ENCODE measurements at regions not wholly inside any gene's neighbourhood (a gene's known extent, or its start where the extent isn't known, plus 50 kb on each side); places are given as distances from the start of the nearest gene placed in this dataset.
"Not testable (repeated sequence)": the region's sequence is repeated elsewhere in the genome, so short reads cannot be mapped to it uniquely, and the experiment has no call there.

DNA sequence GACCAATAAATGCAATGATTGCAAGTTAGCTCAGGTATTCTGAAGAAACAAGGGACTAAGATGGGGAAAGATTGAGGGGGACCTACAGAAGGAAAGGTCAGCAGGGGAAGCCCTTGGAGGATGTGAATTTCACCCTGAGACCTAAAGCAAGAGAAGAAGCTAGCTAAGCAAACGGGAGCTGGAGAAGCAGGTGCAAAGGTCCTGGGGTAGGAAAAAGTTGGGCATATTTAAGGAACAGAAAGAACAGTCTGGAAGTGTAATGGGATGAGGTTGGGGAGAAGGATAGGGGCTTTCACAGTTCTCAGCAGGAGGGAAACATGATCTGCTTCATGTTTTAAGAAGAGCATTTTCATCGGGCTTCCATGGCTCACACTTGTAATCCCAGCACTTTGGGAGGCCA, 89.7 kb upstream of the SLC45A1 start:
- POLR2A ChIA-PET: interaction anchor here (0.6 kb wide), 1 partner anchor 138 kb away, joined by 3 read pairs; no protein-coding TSS in a partner anchor

DNA sequence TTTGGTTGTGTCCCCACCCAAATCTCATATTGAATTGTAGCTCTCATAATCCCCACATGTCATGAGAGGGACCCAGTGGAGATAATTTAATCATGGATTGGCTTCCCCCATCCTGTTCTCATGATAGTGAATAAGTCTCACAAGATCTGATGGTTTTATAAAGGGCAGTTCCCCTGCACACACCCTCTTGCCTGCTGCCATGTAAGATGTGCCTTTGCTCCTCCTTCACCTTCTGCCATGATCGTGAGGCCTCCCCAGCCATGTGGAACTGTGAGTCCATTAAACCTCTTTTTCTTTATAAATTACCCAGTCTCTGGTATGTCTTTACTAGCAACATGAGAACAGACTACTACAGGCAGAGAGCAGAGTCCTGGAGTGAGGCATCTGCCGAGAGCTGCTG, 90.2 kb upstream of the SLC45A1 start:
- not testable (repeated sequence) for H3K4me3 ChIP-seq (ENCODE audit: low read depth, low read length); H3K36me3 ChIP-seq (ENCODE audit: control insufficient read depth, insufficient read depth, low read length); H3K27me3 ChIP-seq (ENCODE audit: control insufficient read depth, insufficient read depth, low read length); DNase-seq (ENCODE audit: low read depth)
- ChIA-PET CTCF (interaction anchor here (1.1 to 1.3 kb wide), 3 partner anchors 10 to 94 kb away, joined by 3 to 4 read pairs (median 3); no protein-coding TSS in a partner anchor), POLR2A (interaction anchor here (0.6 kb wide), 1 partner anchor 138 kb away, joined by 3 read pairs; no protein-coding TSS in a partner anchor)

More for the DNA sequence above, 89.7 kb upstream of the SLC45A1 start:
- H3K27me3 ChIP-seq (ENCODE audit: control insufficient read depth, insufficient read depth, low read length): no peaks in the 10 kb centered on the region
- TF ChIP-seq, protein P1, sequence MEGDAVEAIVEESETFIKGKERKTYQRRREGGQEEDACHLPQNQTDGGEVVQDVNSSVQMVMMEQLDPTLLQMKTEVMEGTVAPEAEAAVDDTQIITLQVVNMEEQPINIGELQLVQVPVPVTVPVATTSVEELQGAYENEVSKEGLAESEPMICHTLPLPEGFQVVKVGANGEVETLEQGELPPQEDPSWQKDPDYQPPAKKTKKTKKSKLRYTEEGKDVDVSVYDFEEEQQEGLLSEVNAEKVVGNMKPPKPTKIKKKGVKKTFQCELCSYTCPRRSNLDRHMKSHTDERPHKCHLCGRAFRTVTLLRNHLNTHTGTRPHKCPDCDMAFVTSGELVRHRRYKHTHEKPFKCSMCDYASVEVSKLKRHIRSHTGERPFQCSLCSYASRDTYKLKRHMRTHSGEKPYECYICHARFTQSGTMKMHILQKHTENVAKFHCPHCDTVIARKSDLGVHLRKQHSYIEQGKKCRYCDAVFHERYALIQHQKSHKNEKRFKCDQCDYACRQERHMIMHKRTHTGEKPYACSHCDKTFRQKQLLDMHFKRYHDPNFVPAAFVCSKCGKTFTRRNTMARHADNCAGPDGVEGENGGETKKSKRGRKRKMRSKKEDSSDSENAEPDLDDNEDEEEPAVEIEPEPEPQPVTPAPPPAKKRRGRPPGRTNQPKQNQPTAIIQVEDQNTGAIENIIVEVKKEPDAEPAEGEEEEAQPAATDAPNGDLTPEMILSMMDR (IDR thresholded peaks at IDR 0.05; ENCODE audit: insufficient read depth, low read depth, low read length): no peak
- no peak for DNase-seq (ENCODE audit: low read depth)
- H3K36me3 ChIP-seq (ENCODE audit: control insufficient read depth, insufficient read depth, low read length): no peaks in the 10 kb centered on the region
- CTCF ChIA-PET: interaction anchor here (0.6 to 1.3 kb wide), 4 partner anchors 11 to 252 kb away, joined by 3 to 4 read pairs (median 3); no protein-coding TSS in a partner anchor
- no peak overlapping the region for H3K4me3 ChIP-seq (ENCODE audit: low read depth, low read length)

DNA sequence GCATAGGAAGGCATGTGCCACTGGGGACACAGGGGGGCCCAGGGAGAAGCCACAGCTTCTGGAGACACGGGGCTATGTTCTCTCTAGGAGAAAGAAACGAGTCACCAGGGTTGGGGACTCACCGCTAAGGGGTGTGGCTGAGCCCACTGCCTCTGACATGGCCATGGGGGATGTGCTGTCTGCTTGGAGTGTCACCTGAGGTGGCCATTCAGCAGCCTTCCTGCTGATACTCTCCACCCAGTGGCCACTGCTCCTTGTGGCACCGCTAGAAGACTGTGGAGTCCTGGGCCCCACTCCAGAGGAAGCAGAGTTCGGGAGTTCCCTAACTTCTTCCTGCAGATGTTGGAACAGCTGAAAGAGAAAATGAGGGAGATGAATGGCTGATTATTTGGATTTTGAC, 91.2 kb upstream of the SLC45A1 start:
- POLR2A ChIA-PET: interaction anchor here (0.5 kb wide), 1 partner anchor 136 kb away, joined by 5 read pairs; no protein-coding TSS in a partner anchor

DNA sequence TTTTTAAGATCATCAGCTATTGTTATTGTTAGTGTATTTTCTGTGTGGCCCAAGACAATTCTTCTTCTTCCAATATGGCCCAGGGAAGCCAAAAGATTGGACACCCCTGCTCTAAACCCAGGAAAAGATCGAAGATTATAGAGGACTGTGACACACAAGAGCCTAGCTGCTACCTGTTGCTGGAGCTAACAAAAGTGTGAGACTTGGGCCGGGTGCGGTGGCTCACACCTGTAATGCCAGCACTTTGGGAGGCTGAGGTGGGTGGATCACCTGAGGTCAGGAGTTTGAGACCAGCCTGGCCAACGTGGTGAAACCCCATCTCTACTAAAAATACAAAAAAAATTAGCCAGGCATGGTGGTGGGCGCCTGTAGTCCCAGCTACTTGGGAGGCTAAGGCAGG, 91.9 kb upstream of the SLC45A1 start:
- H3K27me3 ChIP-seq (ENCODE audit: control insufficient read depth, insufficient read depth, low read length); H3K36me3 ChIP-seq (ENCODE audit: control insufficient read depth, insufficient read depth, low read length); H3K4me3 ChIP-seq (ENCODE audit: low read depth, low read length); POLR2A ChIA-PET; DNase-seq (ENCODE audit: low read depth): not testable (repeated sequence)
- CTCF ChIA-PET: interaction anchor here (0.8 to 1.3 kb wide), 2 partner anchors 10 to 195 kb away, joined by 3 read pairs; no protein-coding TSS in a partner anchor

More for the DNA sequence above, 91.2 kb upstream of the SLC45A1 start:
- Histone ChIP-seq H3K36me3 (ENCODE audit: control insufficient read depth, insufficient read depth, low read length) (no peaks in the 10 kb centered on the region), H3K27me3 (ENCODE audit: control insufficient read depth, insufficient read depth, low read length) (no peaks in the 10 kb centered on the region), H3K4me3 (ENCODE audit: low read depth, low read length) (no peak overlapping the region)
- CTCF ChIA-PET: no interaction called here
- TF ChIP-seq, protein P1 (IDR thresholded peaks at IDR 0.05; ENCODE audit: insufficient read depth, low read depth, low read length): no peak
- DNase-seq (ENCODE audit: low read depth): no peak

DNA sequence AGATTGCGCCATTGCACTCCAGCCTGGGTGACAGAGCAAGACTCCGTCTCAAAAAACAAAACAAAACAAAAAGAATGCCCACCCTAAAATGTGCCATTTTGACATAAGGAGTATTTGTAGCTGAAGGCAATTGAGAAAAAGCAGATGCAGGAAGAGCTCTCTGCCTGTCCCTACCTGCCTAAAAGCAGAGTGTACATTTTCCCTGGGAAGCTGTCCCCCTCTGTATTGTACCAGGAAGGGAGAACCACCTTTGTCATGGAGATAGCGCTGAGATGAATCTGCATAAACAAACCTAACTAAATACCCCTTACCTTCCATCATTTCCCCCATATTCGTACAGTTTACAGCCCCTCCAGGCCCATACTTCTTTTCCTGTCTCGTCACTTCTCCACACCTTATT, 94.4 kb upstream of the SLC45A1 start:
- TF ChIP-seq, protein P1 (IDR thresholded peaks at IDR 0.05; ENCODE audit: insufficient read depth, low read depth, low read length): no peak
- Histone ChIP-seq H3K27me3 (ENCODE audit: control insufficient read depth, insufficient read depth, low read length) (no peaks in the 10 kb centered on the region), H3K36me3 (ENCODE audit: control insufficient read depth, insufficient read depth, low read length) (no peaks in the 10 kb centered on the region), H3K4me3 (ENCODE audit: low read depth, low read length) (no peak overlapping the region)
- CTCF ChIA-PET: no interaction called here
- no peak for DNase-seq (ENCODE audit: low read depth)
- POLR2A ChIA-PET: no interaction called here

DNA sequence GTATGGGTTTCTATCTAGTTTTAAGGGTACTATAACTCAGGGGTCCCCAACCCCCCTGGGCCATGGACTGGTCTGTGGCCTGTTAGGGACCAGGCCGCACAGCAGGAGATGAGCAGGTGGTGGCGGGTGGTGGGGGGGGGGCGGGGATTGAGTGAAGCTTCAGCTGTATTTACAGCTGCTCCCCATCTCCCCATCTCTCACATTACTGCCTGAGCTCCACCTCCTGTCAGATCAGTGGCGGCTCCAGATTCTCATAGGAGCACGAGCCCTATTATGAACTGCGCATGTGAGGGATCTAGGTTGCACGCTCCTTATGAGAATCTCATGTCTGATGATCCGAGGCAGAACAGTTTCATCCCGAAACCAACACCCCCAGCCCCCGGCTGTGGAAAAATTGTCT, 95.1 kb upstream of the SLC45A1 start:
- Histone ChIP-seq H3K36me3 (ENCODE audit: control insufficient read depth, insufficient read depth, low read length) (no peaks in the 10 kb centered on the region), H3K27me3 (ENCODE audit: control insufficient read depth, insufficient read depth, low read length) (no peaks in the 10 kb centered on the region), H3K4me3 (ENCODE audit: low read depth, low read length) (no peak overlapping the region)
- CTCF ChIA-PET: no interaction called here
- TF ChIP-seq, protein P1 (IDR thresholded peaks at IDR 0.05; ENCODE audit: insufficient read depth, low read depth, low read length): no peak
- POLR2A ChIA-PET: no interaction called here
- no peak for DNase-seq (ENCODE audit: low read depth)
